Ramos (cell line): ENCODE measurements at regions not wholly inside any gene's neighbourhood (a gene's known extent, or its start where the extent isn't known, plus 50 kb on each side); places are given as distances from the start of the nearest gene placed in this dataset.

Source experiments
- in situ Hi-C: fragments of 300-500 bp; cut with MboI; formaldehyde crosslinking; loops from one replicate; pipeline ENCODE4 v1.14.3; 2022; ENCODE audit warnings: low sequenced_read_pairs; ENCODE audit not compliant: unreplicated experiment

- in situ Hi-C loops = no loop called here
These were observed 1935.3 kb upstream of the WWC1 start for GRCh38 chr5:166356096-166356495.

- in situ Hi-C loops = no loop called here
These were observed 1933.2 kb upstream of the WWC1 start for GRCh38 chr5:166358127-166358830.

GRCh38 chr5:166363087-166363760 lies 1928.2 kb upstream of the WWC1 start:
- in situ Hi-C loops = no loop called here

- in situ Hi-C loops = no loop called here
These were observed 1926.3 kb upstream of the WWC1 start for GRCh38 chr5:166365164-166365563.

GRCh38 chr5:166367391-166367790 lies 1924.1 kb upstream of the WWC1 start:
- in situ Hi-C loops = no loop called here

GRCh38 chr5:166369346-166369745 lies 1922.1 kb upstream of the WWC1 start:
- in situ Hi-C loops = no loop called here

GRCh38 chr5:166369807-166370206 lies 1921.6 kb upstream of the WWC1 start:
- in situ Hi-C loops = no loop called here

GRCh38 chr5:166370928-166371690 lies 1920.3 kb upstream of the WWC1 start:
- in situ Hi-C loops = no loop called here

GRCh38 chr5:166373817-166374216 lies 1917.6 kb upstream of the WWC1 start:
- in situ Hi-C loops = no loop called here

GRCh38 chr5:166377756-166378155 lies 1913.7 kb upstream of the WWC1 start:
- in situ Hi-C loops = no loop called here

GRCh38 chr5:166379517-166379916 lies 1911.9 kb upstream of the WWC1 start:
- in situ Hi-C loops = no loop called here

- in situ Hi-C loops = no loop called here
These were observed 1909.4 kb upstream of the WWC1 start for GRCh38 chr5:166382031-166382430.

GRCh38 chr5:166398131-166398530 lies 1893.3 kb upstream of the WWC1 start:
- in situ Hi-C loops = no loop called here

- in situ Hi-C loops = no loop called here
These were observed 1891.7 kb upstream of the WWC1 start for GRCh38 chr5:166399781-166400180.

- in situ Hi-C loops = no loop called here
These were observed 1890.1 kb upstream of the WWC1 start for GRCh38 chr5:166401391-166401790.

- in situ Hi-C loops = no loop called here
These were observed 1879.3 kb upstream of the WWC1 start for GRCh38 chr5:166412191-166412590.

- in situ Hi-C loops = no loop called here
These were observed 1864.2 kb upstream of the WWC1 start for GRCh38 chr5:166427211-166427610.

- in situ Hi-C loops = no loop called here
These were observed 1863.1 kb upstream of the WWC1 start for GRCh38 chr5:166428264-166428803.

- in situ Hi-C loops = no loop called here
These were observed 1860.7 kb upstream of the WWC1 start for GRCh38 chr5:166430491-166431319.

GRCh38 chr5:166431456-166431855 lies 1860.0 kb upstream of the WWC1 start:
- in situ Hi-C loops = no loop called here
